ENCODE measurements at regions not wholly inside any gene's neighbourhood (a gene's known extent, or its start where the extent isn't known, plus 50 kb on each side); places are given as distances from the start of the nearest gene placed in this dataset.

GRCh38 chr6:40668203-40668602 is 81.0 kb upstream of the LRFN2 start (continued):
- no peak for TF ChIP-seq CBX2 (IDR thresholded peaks at IDR 0.05; ENCODE audit: borderline replicate concordance, low read depth)
- TF ChIP-seq RARB (CRISPR knock-in tag; IDR thresholded peaks at IDR 0.05): no peak
- no peak for TF ChIP-seq CEBPB (IDR thresholded peaks at IDR 0.05)
- TF ChIP-seq MAX (IDR thresholded peaks at IDR 0.05): no peak
- TF ChIP-seq HES2 (IDR thresholded peaks at IDR 0.05): no peak
- TF ChIP-seq GATA3 (IDR thresholded peaks at IDR 0.05; ENCODE audit: borderline replicate concordance): no peak
- TF ChIP-seq ZFP36 (IDR thresholded peaks at IDR 0.05; ENCODE audit: borderline replicate concordance, partially characterized antibody): no peak

GRCh38 chr6:40666530-40666929 is 79.4 kb upstream of the LRFN2 start:
- WGBS (ENCODE audit: missing lambda C conversion rate): 26% methylated on average over 3 of the region's 4 CpGs
- Histone ChIP-seq H3K9me3 (0 out of 3 replicates have a peak, but pooled peaks cover 2% of the 10 kb centered on the region), H3K27ac (no peak overlapping the region), H3K4me2 (no peak overlapping the region), H3K4me1 (no peaks in the 10 kb centered on the region), H3K4me3 (no peak overlapping the region)
- DNase-seq (ENCODE audit: low read depth in 1 of 2, low spot score in 1 of 2) (no peak), ATAC-seq (no peak), FAIRE-seq (no peak)
- CTCF ChIA-PET: no interaction called here
- POLR2A ChIA-PET: no interaction called here
- no peak for TF ChIP-seq ZFP36 (IDR thresholded peaks at IDR 0.05; ENCODE audit: borderline replicate concordance, partially characterized antibody)
- TF ChIP-seq REST (IDR thresholded peaks at IDR 0.05): no peak
- TF ChIP-seq USF2 (IDR thresholded peaks at IDR 0.05): no peak
- TF ChIP-seq ZSCAN20 (CRISPR knock-in tag; IDR thresholded peaks at IDR 0.05): no peak
- TF ChIP-seq ATOH8 (CRISPR knock-in tag; IDR thresholded peaks at IDR 0.05; ENCODE audit: low read depth): no peak
- TF ChIP-seq FOSL2 (IDR thresholded peaks at IDR 0.05): no peak
- TF ChIP-seq FOSL2 (CRISPR knock-in tag; IDR thresholded peaks at IDR 0.05): no peak
- no peak for TF ChIP-seq RFX5 (IDR thresholded peaks at IDR 0.05)
- TF ChIP-seq FOXS1 (CRISPR knock-in tag; IDR thresholded peaks at IDR 0.05): no peak
- TF ChIP-seq HOXA7 (CRISPR knock-in tag; IDR thresholded peaks at IDR 0.05): no peak
- no peak for TF ChIP-seq HOXB5 (CRISPR knock-in tag; IDR thresholded peaks at IDR 0.05)
- TF ChIP-seq TP53 (CRISPR knock-in tag; IDR thresholded peaks at IDR 0.05): no peak

GRCh38 chr6:40661726-40662125 is 74.6 kb upstream of the LRFN2 start:
- DNase-seq (ENCODE audit: low read depth in 1 of 2, low spot score in 1 of 2) (no peak), FAIRE-seq (no peak), ATAC-seq (no peak)
- CTCF ChIA-PET: no interaction called here
- no peak for TF ChIP-seq REST (IDR thresholded peaks at IDR 0.05)
- TF ChIP-seq CHD2 (IDR thresholded peaks at IDR 0.05; ENCODE audit: low read length, partially characterized antibody): no peak
- POLR2A ChIA-PET: no interaction called here
- no peak overlapping the region for H3K4me3 ChIP-seq
- 0 out of 3 replicates have a peak, but pooled peaks cover 2% of the 10 kb centered on the region for H3K9me3 ChIP-seq
- WGBS (ENCODE audit: missing lambda C conversion rate): 0% methylated on average over 2 of the region's 2 CpGs
- H3K27ac ChIP-seq: no peak overlapping the region
- H3K4me1 ChIP-seq: no peaks in the 10 kb centered on the region
- no peak overlapping the region for H3K4me2 ChIP-seq
